Tibial artery (tissue), 4 donors: ENCODE measurements at regions not wholly inside any gene's neighbourhood (a gene's known extent, or its start where the extent isn't known, plus 50 kb on each side); places are given as distances from the start of the nearest gene placed in this dataset.

Source experiments
- DNase-seq, 2 donors: peaks; one replicate each; pipeline ENCODE4 v3.0.0-alpha.2; 2019
- H3K27ac ChIP-seq, 2 donors: fragments of 200-600 bp; sonication (generic) in 1 of 2; 1 replicate in 1 of 2; 2 replicates in 1 of 2; pipeline ENCODE4 v1.5.1; 2018 to 2019; ENCODE audit warnings: mild to moderate bottlenecking in 1 of 2
- H3K27me3 ChIP-seq, 2 donors: fragments of 200-600 bp; sonication (generic) in 1 of 2; one replicate each; pipeline versions ENCODE4 v1.5.1 to v1.6.0; 2016 to 2019
- H3K36me3 ChIP-seq, 3 donors: fragments of 200-600 bp; sonication (generic) in 2 of 3; one replicate each; pipeline ENCODE4 v1.5.1; 2016 to 2019; ENCODE audit warnings: mild to moderate bottlenecking in 2 of 3
- H3K4me1 ChIP-seq, 4 donors: fragments of 200-600 bp; sonication (generic) in 2 of 4; 1 replicate in 3 of 4; 2 replicates in 1 of 4; pipeline ENCODE4 v1.5.1; 2016 to 2019
- H3K4me3 ChIP-seq, 2 donors: fragments of 200-600 bp; sonication (generic) in 1 of 2; 1 replicate in 1 of 2; 2 replicates in 1 of 2; pipeline ENCODE4 v1.5.1; 2018 to 2019; ENCODE audit warnings: mild to moderate bottlenecking in 2 of 2
- H3K9me3 ChIP-seq, 3 donors: fragments of 200-600 bp; sonication (generic) in 1 of 3; one replicate each; pipeline ENCODE4 v1.5.1; 2016 to 2019
- CTCF ChIP-seq, 2 experiments: fragments of 200-600 bp in 1 of 2; fragments of 450-650 bp in 1 of 2; IDR thresholded peaks; one replicate each; pipeline ENCODE4 v1.5.1; 2017 to 2019; ENCODE audit warnings: antibody characterized with exemption in 2 of 2, mild to moderate bottlenecking in 1 of 2, moderate library complexity in 1 of 2
- intact Hi-C: fragments of 100-400 bp; cut with DNase I; formaldehyde crosslinking; loops from one replicate; pipeline ENCODE4 v1.15.0; 2023; ENCODE audit warnings: low total_unique reads

GRCh38 chr11:30774496-30775232 is 188.5 kb upstream of the MPPED2 start:
- no peaks in the 10 kb centered on the region for H3K36me3 ChIP-seq
- H3K27ac ChIP-seq: peak overlapping the region in 1 of 2 donors; percentile 30
- H3K4me3 ChIP-seq: no peak overlapping the region
- peaks cover 0 to 25% (median 4%) of the 10 kb centered on the region in 4 donors for H3K4me1 ChIP-seq
- intact Hi-C loops: no loop called here
- no peaks in the 10 kb centered on the region for H3K9me3 ChIP-seq
- no peaks in the 10 kb centered on the region for H3K27me3 ChIP-seq
- TF ChIP-seq CTCF (IDR thresholded peaks at IDR 0.05): no peak
- DNase-seq: no peak

GRCh38 chr11:30772908-30773307 is 186.8 kb upstream of the MPPED2 start:
- Histone ChIP-seq H3K27me3 (no peaks in the 10 kb centered on the region), H3K4me3 (no peak overlapping the region), H3K9me3 (no peaks in the 10 kb centered on the region), H3K4me1 (peaks cover 0 to 25% (median 4%) of the 10 kb centered on the region in 4 donors), H3K36me3 (no peaks in the 10 kb centered on the region), H3K27ac (no peak overlapping the region)
- intact Hi-C loops: no loop called here
- TF ChIP-seq CTCF (IDR thresholded peaks at IDR 0.05): no peak
- no peak for DNase-seq

GRCh38 chr11:30763951-30764350 is 177.8 kb upstream of the MPPED2 start:
- no peak for DNase-seq
- Histone ChIP-seq H3K27me3 (no peaks in the 10 kb centered on the region), H3K27ac (no peak overlapping the region), H3K9me3 (peaks cover 0 to 7% (median 5%) of the 10 kb centered on the region in 3 donors), H3K36me3 (no peaks in the 10 kb centered on the region), H3K4me3 (no peak overlapping the region), H3K4me1 (no peaks in the 10 kb centered on the region)
- intact Hi-C loops: loop anchor here (10.0 kb wide), 1 partner anchor 1129 kb away; no protein-coding TSS in a partner anchor
- TF ChIP-seq CTCF (IDR thresholded peaks at IDR 0.05): no peak

- no peak overlapping the region for H3K27ac ChIP-seq
- no peaks in the 10 kb centered on the region for H3K36me3 ChIP-seq
- H3K27me3 ChIP-seq: no peaks in the 10 kb centered on the region
- intact Hi-C loops: loop anchor here (10.0 kb wide), 1 partner anchor 1127 kb away; no protein-coding TSS in a partner anchor
- H3K9me3 ChIP-seq: peaks cover 0 to 7% (median 5%) of the 10 kb centered on the region in 3 donors
- DNase-seq: no peak
- no peaks in the 10 kb centered on the region for H3K4me1 ChIP-seq
- H3K4me3 ChIP-seq: no peak overlapping the region
- TF ChIP-seq CTCF (IDR thresholded peaks at IDR 0.05): no peak
These were observed 176.0 kb upstream of the MPPED2 start for GRCh38 chr11:30762188-30762587.

GRCh38 chr11:30760345-30760744 is 174.2 kb upstream of the MPPED2 start:
- Histone ChIP-seq H3K4me3 (no peak overlapping the region), H3K36me3 (no peaks in the 10 kb centered on the region), H3K27ac (no peak overlapping the region), H3K9me3 (peaks cover 0 to 7% (median 5%) of the 10 kb centered on the region in 3 donors), H3K4me1 (no peaks in the 10 kb centered on the region), H3K27me3 (no peaks in the 10 kb centered on the region)
- no peak for TF ChIP-seq CTCF (IDR thresholded peaks at IDR 0.05)
- no peak for DNase-seq
- intact Hi-C loops: loop anchor here (10.0 kb wide), 1 partner anchor 1126 kb away; no protein-coding TSS in a partner anchor
